Activated CD4-positive, CD25-positive, alpha-beta regulatory T cell treated with anti-CD3 and anti-CD28 coated beads, Interleukin-2, amount 50 U/mL, for 24 hours (primary cell): ENCODE measurements at regions not wholly inside any gene's neighbourhood (a gene's known extent, or its start where the extent isn't known, plus 50 kb on each side); places are given as distances from the start of the nearest gene placed in this dataset.
"Not testable (repeated sequence)": the region's sequence is repeated elsewhere in the genome, so short reads cannot be mapped to it uniquely, and the experiment has no call there.

ENCODE experiments used
- ATAC-seq, 2 donors: fragments of 150-1000 bp; cut with Tn5 transposase; one replicate each; pipeline ENCODE4 v1.10.0; 2021; ENCODE audit warnings: mild to moderate bottlenecking in 1 of 2, moderate library complexity in 1 of 2

GRCh38 chr7:12007576-12007975, 175.6 kb upstream of the THSD7A start:
- no peak for ATAC-seq

GRCh38 chr7:12013983-12014382, 182.0 kb upstream of the THSD7A start:
- ATAC-seq: no peak

- ATAC-seq: no peak
Measured at GRCh38 chr7:12016439-12016838, 184.4 kb upstream of the THSD7A start.

GRCh38 chr7:12017046-12017445, 185.0 kb upstream of the THSD7A start:
- ATAC-seq: no peak

- not testable (repeated sequence) for ATAC-seq
Measured at GRCh38 chr7:12022011-12022410, 189.1 kb upstream of the TMEM106B start.

- ATAC-seq: no peak
Measured at GRCh38 chr7:12025246-12025645, 185.8 kb upstream of the TMEM106B start.

- no peak for ATAC-seq
Measured at GRCh38 chr7:12028508-12028907, 182.6 kb upstream of the TMEM106B start.

GRCh38 chr7:12030116-12030515, 181.0 kb upstream of the TMEM106B start:
- no peak for ATAC-seq

- ATAC-seq: no peak
Measured at GRCh38 chr7:12031186-12031585, 179.9 kb upstream of the TMEM106B start.

- no peak for ATAC-seq
Measured at GRCh38 chr7:12031638-12032037, 179.5 kb upstream of the TMEM106B start.

- ATAC-seq: no peak
Measured at GRCh38 chr7:12032146-12032545, 178.9 kb upstream of the TMEM106B start.

- not testable (repeated sequence) for ATAC-seq
Measured at GRCh38 chr7:12043457-12043856, 167.6 kb upstream of the TMEM106B start.

- no peak for ATAC-seq
Measured at GRCh38 chr7:12052211-12052610, 158.9 kb upstream of the TMEM106B start.

GRCh38 chr7:12053561-12053960, 157.5 kb upstream of the TMEM106B start:
- ATAC-seq: no peak

- ATAC-seq: no peak
Measured at GRCh38 chr7:12054830-12055229, 156.3 kb upstream of the TMEM106B start.

GRCh38 chr7:12056381-12056780, 154.7 kb upstream of the TMEM106B start:
- no peak for ATAC-seq

GRCh38 chr7:12056977-12057376, 154.1 kb upstream of the TMEM106B start:
- no peak for ATAC-seq

- no peak for ATAC-seq
Measured at GRCh38 chr7:12062062-12062461, 149.0 kb upstream of the TMEM106B start.

- ATAC-seq: no peak
Measured at GRCh38 chr7:12064586-12065127, 146.4 kb upstream of the TMEM106B start.

- peak; percentile 67 to 71 for ATAC-seq
Measured at GRCh38 chr7:12066004-12066403, 145.1 kb upstream of the TMEM106B start.

GRCh38 chr7:12066521-12066920, 144.6 kb upstream of the TMEM106B start:
- ATAC-seq: peak; percentile 88 to 91

- ATAC-seq: no peak
Measured at GRCh38 chr7:12067156-12067831, 143.8 kb upstream of the TMEM106B start.

- no peak for ATAC-seq
Measured at GRCh38 chr7:12069757-12070156, 141.3 kb upstream of the TMEM106B start.

- peak; percentile 72 to 76 for ATAC-seq
Measured at GRCh38 chr7:12074889-12075288, 136.2 kb upstream of the TMEM106B start.

- ATAC-seq: no peak
Measured at GRCh38 chr7:12080006-12080405, 131.1 kb upstream of the TMEM106B start.
